Esophagus muscularis mucosa (tissue), 4 donors: ENCODE measurements at regions not wholly inside any gene's neighbourhood (a gene's known extent, or its start where the extent isn't known, plus 50 kb on each side); places are given as distances from the start of the nearest gene placed in this dataset.

Source experiments
- DNase-seq: peaks from one replicate; pipeline ENCODE4 v3.0.0-alpha.2; 2017; ENCODE audit errors: extremely low spot score
- H3K27ac ChIP-seq, 4 donors: fragments of 200-600 bp; sonication (generic); replicated peaks in 1 of 4; 1 replicate in 3 of 4; 2 replicates in 1 of 4; pipeline ENCODE4 v1.5.1; 2016 to 2019; ENCODE audit warnings: mild to moderate bottlenecking in 1 of 4
- H3K27me3 ChIP-seq, 4 donors: fragments of 200-600 bp; sonication (generic); one replicate each; pipeline versions ENCODE4 v1.5.1 to v1.6.0; 2016 to 2019
- H3K36me3 ChIP-seq, 4 donors: fragments of 200-600 bp; sonication (generic); one replicate each; pipeline ENCODE4 v1.5.1; 2016 to 2019
- H3K4me1 ChIP-seq, 4 donors: fragments of 200-600 bp; sonication (generic); one replicate each; pipeline ENCODE4 v1.5.1; 2016 to 2019
- H3K4me3 ChIP-seq, 4 donors: fragments of 200-600 bp; sonication (generic); 1 replicate in 2 of 4; 2 replicates in 2 of 4; pipeline ENCODE4 v1.5.1; 2016 to 2019; ENCODE audit warnings: mild to moderate bottlenecking in 4 of 4, moderate library complexity in 1 of 4
- H3K9me3 ChIP-seq, 4 donors: fragments of 200-600 bp; sonication (generic); 1 replicate in 3 of 4; 2 replicates in 1 of 4; pipeline ENCODE4 v1.5.1; 2016 to 2019
- CTCF ChIP-seq, 3 experiments: fragments of 200-600 bp in 2 of 3; fragments of 450-650 bp in 1 of 3; sonication (generic) in 2 of 3; IDR thresholded peaks; one replicate each; pipeline ENCODE4 v1.5.1; 2017 to 2019; ENCODE audit warnings: antibody characterized with exemption in 3 of 3, mild to moderate bottlenecking in 2 of 3, moderate library complexity in 1 of 3
- EP300 ChIP-seq: sonication (generic); formaldehyde crosslinking; IDR thresholded peaks from one replicate; pipeline ENCODE4 v1.6.1; 2017; ENCODE audit warnings: antibody characterized with exemption
- POLR2A ChIP-seq: fragments of 450-650 bp; IDR thresholded peaks from one replicate; pipeline ENCODE4 v1.6.1; 2017; ENCODE audit warnings: antibody characterized with exemption, moderate library complexity, mild to moderate bottlenecking, low read depth
- POLR2AphosphoS5 ChIP-seq, 2 donors: sonication (generic); formaldehyde crosslinking; IDR thresholded peaks; one replicate each; pipeline ENCODE4 v1.6.1; 2017; ENCODE audit warnings: antibody characterized with exemption in 2 of 2
- WGBS: methylation state at CpG from one replicate; pipeline ENCODE4 v1.1.5; 2018; 5-methylcytosine and 5-hydroxymethylcytosine counted together
- intact Hi-C: fragments of 100-400 bp; cut with DNase I; formaldehyde crosslinking; loops from one replicate; pipeline ENCODE4 v1.15.1; 2023

- TF ChIP-seq POLR2A, result no peak
- no peak for TF ChIP-seq EP300
- no peak for TF ChIP-seq CTCF (IDR thresholded peaks at IDR 0.05)
- TF ChIP-seq POLR2AphosphoS5 (IDR thresholded peaks at IDR 0.05), result no peak
- Histone ChIP-seq H3K27ac (no peak overlapping the region), H3K4me3 (no peak overlapping the region), H3K4me1 (peaks cover 0 to 5% (median 2%) of the 10 kb centered on the region in 4 donors), H3K27me3 (no peaks in the 10 kb centered on the region), H3K9me3 (no peaks in the 10 kb centered on the region), H3K36me3 (no peaks in the 10 kb centered on the region)
- DNase-seq, result no peak
- 91% methylated on average over 4 of the region's 4 CpGs for whole genome bisulfite sequencing
- intact Hi-C loops, result no loop called here
These were observed 194.5 kb downstream of the PLK2 start for GRCh38 chr5:58265246-58265930.

- Histone ChIP-seq H3K9me3 (no peaks in the 10 kb centered on the region), H3K4me1 (peaks cover 4 to 11% (median 5%) of the 10 kb centered on the region in 4 donors), H3K27ac (no peak overlapping the region), H3K36me3 (no peaks in the 10 kb centered on the region), H3K27me3 (no peaks in the 10 kb centered on the region), H3K4me3 (no peak overlapping the region)
- no peak for DNase-seq
- WGBS, result 68% methylated on average over 3 of the region's 3 CpGs
- TF ChIP-seq EP300 (no peak), POLR2A (no peak), CTCF (IDR thresholded peaks at IDR 0.05) (no peak), POLR2AphosphoS5 (IDR thresholded peaks at IDR 0.05) (no peak)
- intact Hi-C loops, result no loop called here
These were observed 195.6 kb downstream of the PLK2 start for GRCh38 chr5:58264276-58264675.

- H3K27me3 ChIP-seq, result no peaks in the 10 kb centered on the region
- intact Hi-C loops, result no loop called here
- no peaks in the 10 kb centered on the region for H3K36me3 ChIP-seq
- no peak for TF ChIP-seq EP300
- TF ChIP-seq POLR2AphosphoS5 (IDR thresholded peaks at IDR 0.05), result no peak
- TF ChIP-seq POLR2A, result no peak
- TF ChIP-seq CTCF (IDR thresholded peaks at IDR 0.05), result no peak
- no peak for DNase-seq
- peaks cover 4 to 11% (median 5%) of the 10 kb centered on the region in 4 donors for H3K4me1 ChIP-seq
- no peak overlapping the region for H3K4me3 ChIP-seq
- 100% methylated on average over 1 of the region's 1 CpG for WGBS
- H3K9me3 ChIP-seq, result no peaks in the 10 kb centered on the region
- H3K27ac ChIP-seq, result no peak overlapping the region
These were observed 196.6 kb downstream of the PLK2 start for GRCh38 chr5:58263296-58263695.

GRCh38 chr5:58262226-58262625 lies 197.7 kb downstream of the PLK2 start:
- intact Hi-C loops, result no loop called here
- Histone ChIP-seq H3K4me3 (no peak overlapping the region), H3K9me3 (no peaks in the 10 kb centered on the region), H3K27ac (no peak overlapping the region), H3K27me3 (no peaks in the 10 kb centered on the region), H3K36me3 (no peaks in the 10 kb centered on the region), H3K4me1 (peaks cover 4 to 11% (median 5%) of the 10 kb centered on the region in 4 donors)
- DNase-seq, result no peak
- WGBS, result 55% methylated on average over 1 of the region's 1 CpG
- TF ChIP-seq POLR2AphosphoS5 (IDR thresholded peaks at IDR 0.05) (no peak), POLR2A (no peak), CTCF (IDR thresholded peaks at IDR 0.05) (no peak), EP300 (no peak)

GRCh38 chr5:58261605-58262004 lies 198.3 kb downstream of the PLK2 start:
- DNase-seq, result no peak
- Histone ChIP-seq H3K4me1 (peaks cover 4 to 11% (median 5%) of the 10 kb centered on the region in 4 donors), H3K27me3 (no peaks in the 10 kb centered on the region), H3K9me3 (no peaks in the 10 kb centered on the region), H3K4me3 (no peak overlapping the region), H3K27ac (no peak overlapping the region), H3K36me3 (no peaks in the 10 kb centered on the region)
- 44% methylated on average over 4 of the region's 4 CpGs for WGBS
- intact Hi-C loops, result no loop called here
- TF ChIP-seq EP300, result no peak
- TF ChIP-seq POLR2AphosphoS5 (IDR thresholded peaks at IDR 0.05), result no peak
- no peak for TF ChIP-seq POLR2A
